ENCODE measurements at regions not wholly inside any gene's neighbourhood (a gene's known extent, or its start where the extent isn't known, plus 50 kb on each side); places are given as distances from the start of the nearest gene placed in this dataset.

- Histone ChIP-seq H3K4me3 (ENCODE audit: low read depth in 1 of 2, low read length in 2 of 2) (no peak overlapping the region), H3K27me3 (ENCODE audit: control insufficient read depth in 1 of 2, insufficient read depth in 2 of 2, low read length in 2 of 2) (no peaks in the 10 kb centered on the region), H3K36me3 (ENCODE audit: control insufficient read depth in 2 of 2, insufficient read depth in 2 of 2, low read length in 1 of 2) (no peaks in the 10 kb centered on the region), H3K9me3 (ENCODE audit: control insufficient read depth in 2 of 2, insufficient read depth in 1 of 2, low read depth in 1 of 2, low read length in 1 of 2) (peaks cover 0 to 3% of the 10 kb centered on the region in 2 donors), H3K4me1 (ENCODE audit: control insufficient read depth in 2 of 2, insufficient read depth in 2 of 2, low read length in 1 of 2) (no peaks in the 10 kb centered on the region), H3K27ac (ENCODE audit: low read depth in 2 of 2, low read length in 1 of 2) (no peak overlapping the region)
- 85 to 90% methylated on average over 9 of the region's 9 CpGs for WGBS, 2 donors
Measured at GRCh38 chr15:29530966-29531365, 261.3 kb upstream of the NSMCE3 start.

GRCh38 chr15:29529043-29529442 is 259.4 kb upstream of the NSMCE3 start:
- Histone ChIP-seq H3K36me3 (ENCODE audit: control insufficient read depth in 2 of 2, insufficient read depth in 2 of 2, low read length in 1 of 2) (no peaks in the 10 kb centered on the region), H3K27me3 (ENCODE audit: control insufficient read depth in 1 of 2, insufficient read depth in 2 of 2, low read length in 2 of 2) (no peaks in the 10 kb centered on the region), H3K9me3 (ENCODE audit: control insufficient read depth in 2 of 2, insufficient read depth in 1 of 2, low read depth in 1 of 2, low read length in 1 of 2) (no peaks in the 10 kb centered on the region), H3K4me1 (ENCODE audit: control insufficient read depth in 2 of 2, insufficient read depth in 2 of 2, low read length in 1 of 2) (no peaks in the 10 kb centered on the region), H3K4me3 (ENCODE audit: low read depth in 1 of 2, low read length in 2 of 2) (no peak overlapping the region), H3K27ac (ENCODE audit: low read depth in 2 of 2, low read length in 1 of 2) (no peak overlapping the region)
- WGBS, 2 donors, result 81 to 91% methylated on average over 3 of the region's 3 CpGs

- H3K36me3 ChIP-seq (ENCODE audit: control insufficient read depth in 2 of 2, insufficient read depth in 2 of 2, low read length in 1 of 2), result no peaks in the 10 kb centered on the region
- no peak overlapping the region for H3K4me3 ChIP-seq (ENCODE audit: low read depth in 1 of 2, low read length in 2 of 2)
- H3K27me3 ChIP-seq (ENCODE audit: control insufficient read depth in 1 of 2, insufficient read depth in 2 of 2, low read length in 2 of 2), result no peaks in the 10 kb centered on the region
- H3K27ac ChIP-seq (ENCODE audit: low read depth in 2 of 2, low read length in 1 of 2), result no peak overlapping the region
- H3K9me3 ChIP-seq (ENCODE audit: control insufficient read depth in 2 of 2, insufficient read depth in 1 of 2, low read depth in 1 of 2, low read length in 1 of 2), result no peaks in the 10 kb centered on the region
- no peaks in the 10 kb centered on the region for H3K4me1 ChIP-seq (ENCODE audit: control insufficient read depth in 2 of 2, insufficient read depth in 2 of 2, low read length in 1 of 2)
- WGBS, 2 donors, result 56 to 58% methylated on average over 1 of the region's 1 CpG
Measured at GRCh38 chr15:29528276-29528675, 258.7 kb upstream of the NSMCE3 start.

GRCh38 chr15:29526802-29527201 is 257.2 kb upstream of the NSMCE3 start:
- 64 to 66% methylated on average over 5 of the region's 5 CpGs for WGBS, 2 donors

DNA sequence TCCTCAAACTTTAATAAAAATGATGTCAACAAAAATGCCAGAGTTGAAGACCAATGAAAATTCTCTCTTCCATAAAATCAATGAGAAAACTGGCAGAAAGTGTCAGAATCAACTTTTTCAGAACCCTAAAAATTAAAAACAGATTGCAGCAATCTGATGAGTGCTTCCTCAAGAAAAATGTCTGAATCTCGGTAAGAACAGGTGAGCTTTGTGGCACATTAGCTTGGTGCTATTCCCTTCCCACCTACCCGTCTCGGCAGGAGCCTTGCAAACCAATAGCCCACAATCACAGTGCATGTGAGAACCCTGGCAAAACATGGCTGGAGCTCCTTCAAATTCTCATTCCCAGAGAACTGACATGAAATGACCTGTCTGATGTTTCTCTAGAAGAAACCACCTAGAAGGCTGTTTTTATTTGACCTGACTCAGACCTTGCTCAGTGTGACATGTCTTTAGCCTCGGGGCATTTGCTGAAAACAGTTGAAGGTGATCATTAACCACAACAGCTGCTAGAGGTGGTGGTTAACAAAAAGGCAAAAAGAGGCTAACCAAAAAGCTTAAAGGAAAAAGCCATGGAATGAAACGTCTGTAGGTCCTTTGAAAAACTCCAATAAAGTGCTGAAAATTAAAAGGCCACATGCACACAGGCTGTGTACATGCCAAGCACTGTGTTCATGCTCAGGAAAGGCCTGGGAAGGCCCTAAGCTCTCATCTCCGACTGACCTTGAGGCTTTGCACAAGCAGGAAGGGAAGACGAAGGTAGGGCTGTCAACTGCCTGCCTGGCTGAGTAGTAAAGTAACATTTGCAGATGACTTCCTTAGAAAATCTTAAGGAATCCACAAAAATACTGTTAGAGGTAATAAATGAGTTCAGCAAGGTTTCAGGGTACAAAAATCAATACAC is 253.0 kb upstream of the NSMCE3 start:
- WGBS, 2 donors, result 41 to 48% methylated on average over 7 of the region's 7 CpGs
- Histone ChIP-seq H3K4me1 (ENCODE audit: control insufficient read depth in 2 of 2, insufficient read depth in 2 of 2, low read length in 1 of 2) (peaks cover 0 to 2% of the 10 kb centered on the region in 2 donors), H3K9me3 (ENCODE audit: control insufficient read depth in 2 of 2, insufficient read depth in 1 of 2, low read depth in 1 of 2, low read length in 1 of 2) (peaks cover 2 to 5% of the 10 kb centered on the region in 2 donors), H3K27ac (ENCODE audit: low read depth in 2 of 2, low read length in 1 of 2) (no peak overlapping the region), H3K27me3 (ENCODE audit: control insufficient read depth in 1 of 2, insufficient read depth in 2 of 2, low read length in 2 of 2) (no peaks in the 10 kb centered on the region), H3K4me3 (ENCODE audit: low read depth in 1 of 2, low read length in 2 of 2) (no peak overlapping the region), H3K36me3 (ENCODE audit: control insufficient read depth in 2 of 2, insufficient read depth in 2 of 2, low read length in 1 of 2) (no peaks in the 10 kb centered on the region)

More at GRCh38 chr15:29526802-29527201, 257.2 kb upstream of the NSMCE3 start:
- Histone ChIP-seq H3K27ac (ENCODE audit: low read depth in 2 of 2, low read length in 1 of 2) (no peak overlapping the region), H3K4me1 (ENCODE audit: control insufficient read depth in 2 of 2, insufficient read depth in 2 of 2, low read length in 1 of 2) (peaks cover 0 to 2% of the 10 kb centered on the region in 2 donors), H3K27me3 (ENCODE audit: control insufficient read depth in 1 of 2, insufficient read depth in 2 of 2, low read length in 2 of 2) (no peaks in the 10 kb centered on the region), H3K9me3 (ENCODE audit: control insufficient read depth in 2 of 2, insufficient read depth in 1 of 2, low read depth in 1 of 2, low read length in 1 of 2) (no peaks in the 10 kb centered on the region), H3K36me3 (ENCODE audit: control insufficient read depth in 2 of 2, insufficient read depth in 2 of 2, low read length in 1 of 2) (no peaks in the 10 kb centered on the region), H3K4me3 (ENCODE audit: low read depth in 1 of 2, low read length in 2 of 2) (no peak overlapping the region)

DNA sequence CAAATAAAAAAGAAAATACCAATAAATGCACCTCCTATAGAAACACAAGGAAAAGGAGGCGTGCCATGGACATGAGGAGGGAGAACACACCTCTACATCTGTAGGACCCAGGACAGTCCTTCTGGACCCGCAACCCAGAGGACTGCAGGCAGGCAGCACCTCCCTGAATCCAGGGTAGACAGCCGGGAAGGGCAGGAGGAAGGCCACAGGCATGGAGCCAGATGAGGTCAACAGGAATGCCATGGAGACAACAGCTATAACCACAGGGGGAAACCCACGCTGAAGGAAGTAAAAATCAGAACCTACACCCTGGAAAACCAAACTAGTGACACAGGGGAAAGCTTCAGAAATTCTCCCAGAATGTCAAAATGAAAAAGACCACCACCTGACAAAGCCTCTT is 248.8 kb upstream of the NSMCE3 start:
- Histone ChIP-seq H3K27ac (ENCODE audit: low read depth in 2 of 2, low read length in 1 of 2) (no peak overlapping the region), H3K9me3 (ENCODE audit: control insufficient read depth in 2 of 2, insufficient read depth in 1 of 2, low read depth in 1 of 2, low read length in 1 of 2) (peaks cover 2 to 5% of the 10 kb centered on the region in 2 donors), H3K4me3 (ENCODE audit: low read depth in 1 of 2, low read length in 2 of 2) (no peak overlapping the region), H3K4me1 (ENCODE audit: control insufficient read depth in 2 of 2, insufficient read depth in 2 of 2, low read length in 1 of 2) (peaks cover 0 to 2% of the 10 kb centered on the region in 2 donors), H3K36me3 (ENCODE audit: control insufficient read depth in 2 of 2, insufficient read depth in 2 of 2, low read length in 1 of 2) (no peaks in the 10 kb centered on the region), H3K27me3 (ENCODE audit: control insufficient read depth in 1 of 2, insufficient read depth in 2 of 2, low read length in 2 of 2) (no peaks in the 10 kb centered on the region)
- 55 to 67% methylated on average over 4 of the region's 4 CpGs for WGBS, 2 donors

DNA sequence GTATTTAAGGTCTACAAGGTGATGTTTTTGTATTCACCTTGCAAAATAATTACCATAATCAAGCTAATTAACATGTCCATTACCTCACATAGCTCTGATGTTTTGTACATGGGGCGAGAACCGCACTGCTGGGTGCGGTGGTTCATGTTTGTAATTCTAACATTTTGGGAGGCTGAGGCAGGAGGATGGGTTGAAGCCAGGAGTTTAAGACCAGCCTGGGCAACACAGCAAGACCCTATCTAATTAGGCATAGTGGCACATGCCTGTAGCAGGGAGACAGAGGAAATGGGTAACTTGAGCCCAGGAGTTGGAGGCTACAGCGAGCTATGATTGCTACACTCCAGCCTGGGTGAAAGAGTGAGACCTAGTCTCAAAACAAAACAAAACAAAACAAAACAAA is 248.2 kb upstream of the NSMCE3 start:
- no peak overlapping the region for H3K27ac ChIP-seq (ENCODE audit: low read depth in 2 of 2, low read length in 1 of 2)

GRCh38 chr15:29516929-29517328 is 247.3 kb upstream of the NSMCE3 start:
- H3K9me3 ChIP-seq (ENCODE audit: control insufficient read depth in 2 of 2, insufficient read depth in 1 of 2, low read depth in 1 of 2, low read length in 1 of 2), result peaks cover 2 to 7% of the 10 kb centered on the region in 2 donors
- H3K4me1 ChIP-seq (ENCODE audit: control insufficient read depth in 2 of 2, insufficient read depth in 2 of 2, low read length in 1 of 2), result no peaks in the 10 kb centered on the region
- H3K27me3 ChIP-seq (ENCODE audit: control insufficient read depth in 1 of 2, insufficient read depth in 2 of 2, low read length in 2 of 2), result peaks cover 0 to 2% of the 10 kb centered on the region in 2 donors
- H3K4me3 ChIP-seq (ENCODE audit: low read depth in 1 of 2, low read length in 2 of 2), result no peak overlapping the region
- H3K27ac ChIP-seq (ENCODE audit: low read depth in 2 of 2, low read length in 1 of 2), result no peak overlapping the region
- H3K36me3 ChIP-seq (ENCODE audit: control insufficient read depth in 2 of 2, insufficient read depth in 2 of 2, low read length in 1 of 2), result no peaks in the 10 kb centered on the region
- 68 to 86% methylated on average over 3 of the region's 3 CpGs for WGBS, 2 donors

More for the DNA sequence above, 248.2 kb upstream of the NSMCE3 start:
- Histone ChIP-seq H3K36me3 (ENCODE audit: control insufficient read depth in 2 of 2, insufficient read depth in 2 of 2, low read length in 1 of 2) (no peaks in the 10 kb centered on the region), H3K27me3 (ENCODE audit: control insufficient read depth in 1 of 2, insufficient read depth in 2 of 2, low read length in 2 of 2) (no peaks in the 10 kb centered on the region), H3K4me3 (ENCODE audit: low read depth in 1 of 2, low read length in 2 of 2) (no peak overlapping the region), H3K4me1 (ENCODE audit: control insufficient read depth in 2 of 2, insufficient read depth in 2 of 2, low read length in 1 of 2) (peaks cover 0 to 2% of the 10 kb centered on the region in 2 donors), H3K9me3 (ENCODE audit: control insufficient read depth in 2 of 2, insufficient read depth in 1 of 2, low read depth in 1 of 2, low read length in 1 of 2) (peaks cover 2 to 5% of the 10 kb centered on the region in 2 donors)
- 94 to 95% methylated on average over 4 of the region's 4 CpGs for WGBS, 2 donors

DNA sequence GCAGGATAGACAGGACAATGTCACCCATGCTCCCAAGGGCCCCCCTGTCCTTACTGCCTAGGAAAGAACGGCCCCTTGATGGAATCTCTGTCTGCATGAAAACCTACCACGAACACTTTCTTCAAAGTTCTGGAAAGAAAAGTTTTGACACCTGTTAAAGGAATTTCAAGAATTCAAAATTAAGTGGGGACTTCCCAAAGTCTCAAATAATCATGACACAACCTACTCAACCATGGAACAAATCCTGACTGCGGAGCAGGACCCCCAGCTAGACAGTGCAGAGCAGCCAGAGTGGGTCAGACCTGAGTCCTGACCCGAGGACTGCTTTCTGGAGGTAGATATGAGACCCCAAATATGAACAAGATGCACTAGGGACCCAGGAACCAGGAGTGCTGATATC is 245.3 kb upstream of the NSMCE3 start:
- Histone ChIP-seq H3K27ac (ENCODE audit: low read depth in 2 of 2, low read length in 1 of 2) (no peak overlapping the region), H3K9me3 (ENCODE audit: control insufficient read depth in 2 of 2, insufficient read depth in 1 of 2, low read depth in 1 of 2, low read length in 1 of 2) (peaks cover 2 to 6% of the 10 kb centered on the region in 2 donors), H3K4me3 (ENCODE audit: low read depth in 1 of 2, low read length in 2 of 2) (no peak overlapping the region), H3K27me3 (ENCODE audit: control insufficient read depth in 1 of 2, insufficient read depth in 2 of 2, low read length in 2 of 2) (peaks cover 0 to 2% of the 10 kb centered on the region in 2 donors), H3K4me1 (ENCODE audit: control insufficient read depth in 2 of 2, insufficient read depth in 2 of 2, low read length in 1 of 2) (no peaks in the 10 kb centered on the region), H3K36me3 (ENCODE audit: control insufficient read depth in 2 of 2, insufficient read depth in 2 of 2, low read length in 1 of 2) (no peaks in the 10 kb centered on the region)
- 72 to 73% methylated on average over 4 of the region's 4 CpGs for WGBS, 2 donors

DNA sequence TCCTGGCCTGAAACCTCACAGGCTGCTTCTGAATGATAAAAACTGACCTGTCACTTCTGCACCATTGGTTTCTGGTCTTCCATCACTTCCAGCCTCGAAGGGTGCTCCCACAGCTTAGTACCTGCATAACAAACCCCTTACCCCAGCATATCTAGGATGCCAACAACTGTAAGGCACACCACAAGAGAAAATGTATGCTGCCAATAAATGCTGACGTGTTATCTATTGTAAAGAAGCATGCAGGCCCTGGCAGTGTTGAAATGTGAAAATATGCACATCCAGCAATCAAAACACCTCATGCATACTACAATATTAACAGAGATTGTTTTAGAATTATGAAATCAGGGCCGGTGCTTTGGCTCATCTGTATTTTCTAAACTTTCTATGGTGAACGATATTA is 242.0 kb upstream of the NSMCE3 start:
- Histone ChIP-seq H3K4me1 (ENCODE audit: control insufficient read depth in 2 of 2, insufficient read depth in 2 of 2, low read length in 1 of 2) (no peaks in the 10 kb centered on the region), H3K27ac (ENCODE audit: low read depth in 2 of 2, low read length in 1 of 2) (no peak overlapping the region), H3K9me3 (ENCODE audit: control insufficient read depth in 2 of 2, insufficient read depth in 1 of 2, low read depth in 1 of 2, low read length in 1 of 2) (peaks cover 0 to 2% of the 10 kb centered on the region in 2 donors), H3K4me3 (ENCODE audit: low read depth in 1 of 2, low read length in 2 of 2) (no peak overlapping the region), H3K36me3 (ENCODE audit: control insufficient read depth in 2 of 2, insufficient read depth in 2 of 2, low read length in 1 of 2) (no peaks in the 10 kb centered on the region), H3K27me3 (ENCODE audit: control insufficient read depth in 1 of 2, insufficient read depth in 2 of 2, low read length in 2 of 2) (peaks cover 0 to 2% of the 10 kb centered on the region in 2 donors)
- WGBS, 2 donors, result 61 to 62% methylated on average over 4 of the region's 4 CpGs

All from esophagus (tissue), 2 donors.